Urothelium cell line (cell line): ENCODE measurements at regions not wholly inside any gene's neighbourhood (a gene's known extent, or its start where the extent isn't known, plus 50 kb on each side); places are given as distances from the start of the nearest gene placed in this dataset.
A peak's percentile ranks its signal among the peaks of the same experiment; 100 is the strongest.
"Not testable (repeated sequence)": the region's sequence is repeated elsewhere in the genome, so short reads cannot be mapped to it uniquely, and the experiment has no call there.

ENCODE experiments used
- DNase-seq: peaks from one replicate; pipeline ENCODE4 v3.0.0; 2011; ENCODE audit warnings: low spot score, mixed read lengths
- FAIRE-seq: peaks from 2 replicates; lab custom pipeline; 2011; peaks lifted over from hg19 to GRCh38; lab: Jason Lieb, UNC

DNA sequence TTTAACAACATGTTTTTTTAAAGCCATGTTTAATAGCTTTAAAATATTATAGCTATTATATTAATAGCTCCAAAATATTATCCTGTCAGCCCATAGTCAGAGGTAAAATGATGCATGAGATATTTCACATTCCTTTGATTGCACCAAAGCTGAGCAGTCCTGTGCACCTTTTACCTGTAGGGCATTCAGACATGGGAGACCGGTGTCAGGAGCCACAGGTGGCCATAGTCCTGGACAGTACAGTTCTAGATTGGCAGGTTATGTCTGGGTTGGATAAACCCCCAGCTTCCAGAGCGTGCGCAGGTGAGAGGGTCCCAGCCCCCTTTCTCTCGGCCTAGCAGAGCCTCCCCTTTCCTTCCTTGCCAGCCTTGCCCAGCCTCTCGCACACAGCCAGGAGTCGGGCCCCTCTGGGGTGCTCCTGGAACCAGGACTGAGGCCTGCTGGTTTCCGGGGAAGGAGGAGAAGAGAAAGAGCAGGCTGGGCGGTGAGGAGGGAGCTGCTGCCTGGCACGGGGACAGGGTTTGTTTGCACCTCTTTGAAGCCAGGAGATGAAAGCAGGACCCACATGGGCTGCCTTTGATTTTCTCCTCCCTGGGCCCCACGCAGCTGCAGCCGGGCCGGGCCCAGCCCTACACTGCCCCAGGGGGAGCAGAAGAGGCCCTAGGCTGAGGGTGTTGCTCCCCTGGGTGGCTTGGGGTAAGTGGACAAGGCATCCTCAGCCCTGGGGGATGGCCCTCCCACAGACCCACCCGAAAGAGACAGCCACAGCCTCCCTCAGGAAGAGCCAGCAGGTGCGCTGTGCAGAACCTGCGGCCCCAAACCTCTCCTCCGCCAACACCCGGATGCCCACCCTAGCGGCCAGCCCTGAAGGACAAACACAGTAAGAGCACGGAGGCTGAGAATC lies 75.2 kb upstream of the TARDBP start:
- FAIRE-seq (no peak), DNase-seq (no peak)

DNA sequence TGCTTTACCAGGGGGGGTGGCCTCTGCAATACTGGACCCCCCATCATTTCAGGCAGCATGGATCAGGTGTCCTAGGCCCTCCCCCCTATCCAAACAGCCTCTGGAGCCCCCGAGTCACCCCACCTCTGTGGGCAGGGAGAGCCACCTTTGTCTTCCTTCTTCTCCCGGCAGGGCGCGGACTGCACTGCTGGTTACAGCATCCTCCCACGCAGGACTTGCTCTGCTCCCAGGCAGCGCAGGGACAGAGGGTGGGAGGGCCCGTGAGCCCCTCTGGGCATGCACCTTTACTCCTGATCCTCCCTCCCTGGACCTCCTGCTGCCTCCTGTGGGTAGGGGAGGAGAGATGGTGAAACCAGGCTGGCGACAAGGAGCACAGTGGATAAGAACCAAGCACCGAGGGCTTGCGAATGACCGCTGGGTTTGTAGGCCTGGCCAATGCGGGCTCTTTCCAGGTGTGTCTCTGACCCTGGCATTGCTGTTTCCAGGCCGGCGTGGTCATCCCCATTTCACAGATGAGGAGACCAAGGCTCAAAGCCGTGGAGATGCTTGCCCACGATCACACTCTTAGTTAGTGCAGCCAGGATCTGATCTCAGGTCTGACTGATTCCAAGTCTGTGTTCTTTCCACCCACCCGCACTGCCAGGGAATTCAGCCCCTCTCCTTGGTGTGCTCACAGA lies 73.6 kb upstream of the TARDBP start:
- DNase-seq (no peak), FAIRE-seq (no peak)

GRCh38 chr1:10939654-10940450 lies 72.6 kb upstream of the TARDBP start:
- FAIRE-seq (no peak), DNase-seq (peak; percentile 41)

- FAIRE-seq: no peak
- no peak for DNase-seq
These were observed 72.0 kb upstream of the TARDBP start for GRCh38 chr1:10940451-10940804.

- no peak for FAIRE-seq
- DNase-seq: no peak
These were observed 71.6 kb upstream of the TARDBP start for GRCh38 chr1:10940838-10941237.

DNA sequence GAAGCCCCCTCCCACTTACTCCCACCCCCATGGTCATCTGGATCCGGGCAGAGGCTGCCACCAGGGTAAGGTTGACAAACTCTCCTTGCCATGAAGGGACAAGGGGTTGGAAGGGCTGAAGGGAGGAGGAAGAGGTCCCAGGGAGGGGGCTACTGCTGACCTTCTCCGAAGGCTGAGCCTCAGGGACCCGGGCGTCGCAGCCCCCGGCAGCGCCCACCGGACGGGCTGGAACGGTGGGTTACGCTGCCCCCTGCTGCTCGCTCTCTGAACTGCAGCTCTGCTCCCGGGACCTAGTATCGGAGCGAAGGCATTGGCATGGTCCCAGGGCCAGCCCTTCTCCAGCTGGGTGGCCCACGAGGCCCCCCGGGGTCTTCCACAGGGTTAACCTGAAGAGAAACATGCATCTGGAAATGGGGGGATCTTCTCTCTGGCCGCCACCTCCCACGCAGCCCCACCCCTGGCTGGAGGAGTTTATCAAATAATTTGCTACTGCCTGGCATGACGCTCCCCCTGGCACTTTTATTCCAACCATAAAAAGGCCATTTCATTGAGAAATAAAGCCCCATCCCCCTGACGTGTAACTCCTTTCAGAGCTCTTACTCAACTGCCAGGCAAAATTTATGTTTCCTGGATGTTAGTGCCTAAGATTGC lies 70.4 kb upstream of the TARDBP start:
- peak; percentile 79 for DNase-seq
- FAIRE-seq: peak; percentile 65

DNA sequence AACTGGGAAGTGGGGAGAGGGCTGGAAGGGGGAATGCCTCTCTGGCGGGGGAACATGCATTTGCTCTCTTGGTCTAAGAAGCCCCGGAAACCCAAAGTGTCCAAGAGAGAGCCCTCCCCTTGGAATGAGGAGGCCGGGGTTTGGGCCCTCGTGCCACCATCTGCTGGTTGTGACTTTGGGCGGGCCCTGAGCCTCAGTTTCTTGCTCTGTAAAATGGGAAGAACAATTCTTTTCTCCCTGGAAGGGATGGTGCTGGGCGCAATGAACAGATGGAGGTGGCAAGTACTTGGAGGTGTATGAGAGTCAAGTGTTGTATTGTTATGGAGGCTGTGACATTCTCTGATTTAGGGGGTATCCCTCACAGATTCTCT lies 69.9 kb upstream of the TARDBP start:
- no peak for FAIRE-seq

DNA sequence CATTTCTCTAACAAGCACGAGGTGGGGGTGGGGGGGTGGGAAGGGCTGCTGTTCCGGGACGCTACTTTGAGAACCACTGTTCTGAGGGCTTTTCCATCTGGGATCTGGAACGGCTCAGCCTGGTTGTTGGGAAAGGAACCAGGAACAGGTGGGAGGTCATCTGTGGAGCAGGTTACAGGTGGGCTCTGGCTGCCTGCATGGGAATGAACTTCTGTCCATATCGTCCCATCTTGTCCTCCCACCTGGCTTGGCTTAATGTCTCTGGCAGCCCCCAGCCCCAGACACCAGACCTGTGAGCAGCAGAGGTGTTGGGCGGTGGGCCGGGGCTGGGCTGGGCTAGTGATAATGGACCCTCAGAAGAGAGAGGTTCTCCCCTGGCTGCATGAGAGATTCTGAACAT lies 69.4 kb upstream of the TARDBP start:
- no peak for DNase-seq

More for the DNA sequence above, 69.9 kb upstream of the TARDBP start:
- no peak for DNase-seq

DNA sequence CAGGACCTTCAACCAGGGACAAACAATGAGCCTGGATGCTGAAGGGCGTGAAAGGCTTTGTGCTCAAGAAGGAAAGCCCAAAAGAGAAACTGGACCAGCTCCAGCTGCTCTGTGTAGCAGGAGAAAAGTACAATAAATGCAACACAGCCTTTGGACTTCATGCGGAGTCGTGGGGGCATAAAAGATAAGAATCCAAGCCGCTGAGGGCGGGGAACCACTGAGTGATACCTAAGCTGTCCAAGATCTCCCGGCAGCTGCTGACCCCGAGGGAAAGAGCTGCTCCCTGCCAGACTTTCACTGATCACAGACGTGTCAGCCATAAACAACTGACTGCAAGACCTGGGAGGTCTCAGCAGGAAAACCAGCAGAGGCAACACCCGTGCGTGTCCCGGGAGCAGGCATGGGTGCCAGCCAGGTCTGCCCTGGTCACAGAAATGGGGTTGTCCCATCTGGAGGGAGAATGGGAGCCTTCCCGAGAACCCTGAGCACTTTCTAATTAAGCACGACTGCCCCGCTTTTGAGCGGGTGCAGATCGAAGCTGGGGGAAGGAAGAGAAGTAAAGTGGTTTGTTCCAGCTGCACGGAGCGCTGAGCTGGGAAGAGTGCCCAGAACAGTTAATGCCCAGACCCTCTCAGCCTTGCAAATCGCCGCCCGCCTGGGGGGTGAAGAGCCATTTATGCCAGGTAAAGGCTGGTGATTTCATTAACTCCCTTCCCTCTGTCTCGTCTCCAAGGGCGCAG lies 68.3 kb upstream of the TARDBP start:
- no peak for FAIRE-seq
- peak; percentile 32 for DNase-seq

More for the DNA sequence above, 69.4 kb upstream of the TARDBP start:
- no peak for FAIRE-seq

DNA sequence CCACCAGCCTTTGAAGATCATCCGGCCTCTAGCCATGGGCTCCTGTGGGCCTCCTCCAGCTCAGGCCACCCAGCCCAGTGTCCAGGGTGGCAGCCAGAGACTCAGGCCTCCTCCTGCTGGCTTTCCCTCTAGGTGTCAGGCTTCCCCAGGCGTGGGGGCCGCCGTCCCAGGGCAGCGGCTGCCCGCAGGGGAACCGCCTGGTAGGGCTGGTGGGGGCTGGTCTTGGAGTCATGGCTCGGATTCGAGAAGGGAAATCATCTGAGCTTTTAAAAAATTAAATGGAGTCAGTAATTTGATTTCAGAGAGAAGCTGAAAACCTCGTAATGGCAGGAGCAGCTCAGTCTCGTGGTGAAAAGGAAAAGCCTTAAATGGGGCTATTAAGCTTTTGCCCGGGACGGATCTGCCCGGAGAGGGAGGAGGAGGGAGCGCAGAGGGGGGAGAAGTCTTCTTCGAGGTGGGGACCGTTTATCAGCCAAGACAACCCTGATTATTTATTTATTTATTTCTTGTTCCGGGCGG lies 66.4 kb upstream of the TARDBP start:
- no peak for FAIRE-seq
- no peak for DNase-seq

DNA sequence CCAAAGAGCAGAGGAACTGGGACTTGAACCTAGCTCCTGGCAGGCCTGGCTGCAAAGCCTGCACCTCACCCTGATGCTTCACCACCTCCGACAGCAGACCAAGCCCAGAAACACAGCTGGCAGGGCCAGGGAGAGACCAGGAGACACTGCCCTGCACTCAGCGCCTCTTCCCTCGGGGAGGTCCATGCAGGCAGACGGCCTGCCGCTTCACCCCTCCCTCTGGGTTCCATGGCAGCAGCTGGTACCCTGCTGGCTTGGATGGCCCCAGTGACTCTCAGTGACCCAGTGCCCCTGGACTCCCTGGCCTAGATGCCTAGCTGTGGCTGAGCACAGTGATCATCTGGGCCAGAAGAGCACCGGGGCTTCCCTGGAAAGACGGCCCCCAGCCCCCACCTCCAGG lies 65.3 kb upstream of the TARDBP start:
- FAIRE-seq: no peak
- no peak for DNase-seq

- no peak for FAIRE-seq
- no peak for DNase-seq
These were observed 64.6 kb upstream of the TARDBP start for GRCh38 chr1:10947691-10948462.

DNA sequence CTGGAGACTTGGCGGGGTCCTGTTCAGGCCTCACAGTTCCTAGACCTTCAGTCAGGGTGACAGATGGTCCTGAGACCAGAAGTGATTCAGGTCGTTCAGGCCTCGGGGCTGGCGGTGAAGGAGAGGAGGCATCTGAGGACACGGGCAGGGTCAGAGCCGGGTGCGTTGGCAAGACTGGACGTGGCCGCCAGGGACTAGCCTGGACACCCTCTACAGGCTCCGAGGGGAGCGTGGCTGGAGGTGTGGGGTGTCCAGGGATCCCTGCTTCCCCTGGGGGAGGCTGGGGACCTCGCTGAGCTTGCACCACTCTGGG lies 64.0 kb upstream of the TARDBP start:
- FAIRE-seq: no peak
- DNase-seq: no peak

DNA sequence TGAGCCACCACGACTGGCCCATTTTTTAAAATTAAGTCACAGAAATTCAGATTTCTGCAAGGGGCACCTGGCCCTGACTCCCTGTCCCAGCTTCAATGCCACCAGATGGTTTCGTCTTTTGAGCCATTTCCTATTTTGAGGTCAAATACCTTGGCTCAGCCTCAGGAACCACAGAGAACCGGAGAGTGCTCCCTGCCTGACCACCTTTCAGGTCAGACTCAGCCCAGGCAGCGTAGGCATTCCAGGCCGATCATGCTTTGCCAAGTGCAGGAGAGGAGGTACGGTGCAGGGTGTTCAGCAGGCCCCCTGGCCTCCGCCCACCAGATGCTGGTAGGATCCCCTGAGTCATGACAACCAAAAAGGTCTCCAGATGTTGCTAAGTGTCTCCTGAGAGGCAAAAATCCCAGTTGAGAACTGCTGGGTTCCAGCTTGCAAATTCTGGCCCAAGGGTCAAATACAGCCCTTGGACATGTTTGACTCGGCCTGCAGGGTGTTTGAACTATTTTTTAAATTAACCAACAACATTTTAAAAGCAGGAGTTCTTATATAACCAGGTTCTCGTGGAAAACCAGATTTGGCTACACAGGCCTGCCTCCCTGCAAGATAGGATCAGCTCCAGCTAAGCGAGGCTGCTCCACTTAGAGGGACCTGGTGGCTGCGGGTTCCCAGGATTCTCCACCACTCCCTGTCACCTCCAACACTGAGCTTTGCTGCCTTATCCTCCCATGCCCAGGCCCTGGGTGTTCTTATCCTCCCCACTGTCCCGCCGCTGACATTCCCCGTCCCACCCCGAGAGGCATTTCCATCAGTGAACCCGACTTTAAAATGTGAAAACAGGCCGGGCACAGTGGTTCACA lies 61.9 kb upstream of the TARDBP start:
- no peak for DNase-seq
- no peak for FAIRE-seq

DNA sequence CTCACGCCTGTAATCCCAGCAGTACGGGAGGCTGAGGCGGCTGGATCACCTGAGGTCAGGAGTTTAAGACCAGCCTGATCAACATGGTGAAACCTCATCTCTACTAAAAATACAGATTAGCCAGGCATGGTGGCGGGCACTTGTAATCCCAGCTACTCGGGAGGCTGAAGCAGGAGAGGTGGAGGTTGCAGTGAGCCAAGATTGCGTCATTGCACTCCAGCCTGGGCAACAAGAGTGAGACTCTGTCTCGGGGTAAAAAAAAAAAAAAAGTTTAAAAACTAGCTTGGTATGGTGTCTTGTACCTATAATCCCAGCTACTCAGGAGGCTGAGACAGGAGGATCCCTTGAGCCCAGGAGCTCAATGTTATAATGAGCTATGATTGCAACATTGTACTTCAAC lies 61.2 kb upstream of the TARDBP start:
- not testable (repeated sequence) for FAIRE-seq, DNase-seq

DNA sequence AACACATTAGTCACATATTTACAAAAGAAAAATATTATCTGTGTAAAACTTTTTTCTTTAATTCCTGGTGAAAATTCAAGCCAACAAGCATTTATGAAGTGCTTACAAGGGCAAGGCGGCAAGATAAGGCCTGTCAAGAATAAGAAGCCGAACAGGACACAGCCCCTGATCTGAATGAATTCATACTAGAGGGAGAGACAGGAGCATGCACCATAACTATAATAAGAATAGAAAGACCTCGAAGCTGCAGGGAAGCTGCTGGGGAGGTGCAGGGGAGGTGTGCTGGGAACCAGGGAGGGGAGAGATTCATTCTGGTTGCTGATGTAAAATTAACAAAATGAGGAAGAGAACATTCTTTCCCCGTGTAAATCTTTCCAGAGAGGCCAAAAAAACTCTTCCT lies 60.5 kb upstream of the TARDBP start:
- FAIRE-seq (no peak), DNase-seq (no peak)

DNA sequence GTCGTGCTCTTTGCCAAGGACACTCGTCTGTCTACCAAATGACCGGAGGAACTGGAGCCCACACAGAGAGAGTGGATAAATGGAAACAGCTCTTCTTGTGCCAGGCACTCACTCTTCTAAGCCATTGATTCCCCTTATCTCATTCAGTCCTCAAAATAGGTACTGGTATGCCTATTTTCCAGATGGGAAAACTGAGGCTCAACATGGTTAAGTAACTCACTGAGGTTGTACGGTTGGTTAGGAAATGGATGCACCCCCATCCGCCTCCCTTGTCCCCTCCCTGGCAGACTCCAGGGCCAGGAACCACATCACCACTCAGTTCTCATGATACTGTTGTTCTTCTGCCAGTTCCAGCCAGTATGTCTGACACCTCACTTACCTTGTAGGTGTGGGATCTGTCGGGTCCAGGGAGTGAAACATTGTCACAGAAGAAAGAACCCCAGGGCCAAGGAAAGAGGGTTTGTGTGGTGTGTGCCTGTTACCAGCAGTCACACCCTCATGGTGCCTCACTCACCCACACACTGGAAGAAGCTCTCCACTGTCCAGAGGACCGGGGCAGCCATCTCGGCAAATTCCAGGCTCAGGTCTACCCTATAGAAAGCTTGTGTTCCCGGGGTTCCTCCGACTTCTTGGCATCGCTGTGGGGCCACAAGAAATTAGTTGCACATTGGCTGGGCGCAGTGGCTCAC lies 58.8 kb upstream of the TARDBP start:
- DNase-seq: no peak
- no peak for FAIRE-seq

DNA sequence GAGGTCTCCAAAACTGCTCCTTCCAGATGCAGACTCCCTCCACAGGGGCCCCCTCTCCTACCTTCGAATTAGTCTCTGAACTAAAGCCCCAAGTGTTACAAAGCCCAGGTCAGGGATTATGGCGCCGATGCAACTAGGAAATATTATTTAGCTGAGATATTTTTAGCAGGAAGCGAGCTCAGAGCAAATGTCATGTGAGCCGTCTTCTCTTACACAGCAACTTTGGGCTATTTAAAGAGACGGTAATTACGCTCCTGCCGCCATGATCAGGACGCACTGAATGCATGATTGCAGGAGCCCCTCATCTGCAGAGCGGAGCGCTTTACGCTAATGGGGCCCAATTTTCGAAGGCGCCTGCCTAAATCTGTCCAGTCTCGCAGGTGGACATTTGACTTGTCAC lies 55.3 kb upstream of the TARDBP start:
- no peak for FAIRE-seq
- DNase-seq: no peak
